C4-2B (cell line): ENCODE measurements at regions not wholly inside any gene's neighbourhood (a gene's known extent, or its start where the extent isn't known, plus 50 kb on each side); places are given as distances from the start of the nearest gene placed in this dataset.

Experiments
- H3K27ac ChIP-seq: fragments of 450-650 bp; 2 replicates; pipeline ENCODE4 v1.5.1; 2017
- CTCF ChIP-seq: fragments of 450-650 bp; conservative IDR thresholded peaks from 2 replicates; pipeline ENCODE4 v1.5.1; 2017; ENCODE audit warnings: mild to moderate bottlenecking
- ZFX ChIP-seq: fragments of 450-650 bp; IDR thresholded peaks from 2 replicates; pipeline ENCODE4 v1.6.1; 2017

GRCh38 chr6:105896821-105897095, 189.4 kb upstream of the PRDM1 start:
- TF ChIP-seq ZFX (no peak), CTCF (no peak)
- no peak overlapping the region for H3K27ac ChIP-seq

GRCh38 chr6:105896052-105896820, 189.9 kb upstream of the PRDM1 start:
- no peak for TF ChIP-seq CTCF
- no peak for TF ChIP-seq ZFX
- H3K27ac ChIP-seq: no peak overlapping the region

- H3K27ac ChIP-seq: no peak overlapping the region
- TF ChIP-seq ZFX (no peak), CTCF (no peak)
Measured at GRCh38 chr6:105894556-105894955, 191.6 kb upstream of the PRDM1 start.

- no peak overlapping the region for H3K27ac ChIP-seq
- TF ChIP-seq ZFX: no peak
- no peak for TF ChIP-seq CTCF
Measured at GRCh38 chr6:105893741-105894140, 192.4 kb upstream of the PRDM1 start.

- no peak overlapping the region for H3K27ac ChIP-seq
- no peak for TF ChIP-seq CTCF
- TF ChIP-seq ZFX: no peak
Measured at GRCh38 chr6:105892577-105893262, 193.4 kb upstream of the PRDM1 start.

GRCh38 chr6:105890521-105891244, 195.5 kb upstream of the PRDM1 start:
- TF ChIP-seq ZFX (no peak), CTCF (no peak)

GRCh38 chr6:105889902-105890301, 196.2 kb upstream of the PRDM1 start:
- no peak overlapping the region for H3K27ac ChIP-seq
- TF ChIP-seq CTCF (no peak), ZFX (no peak)

More at GRCh38 chr6:105890521-105891244, 195.5 kb upstream of the PRDM1 start:
- no peak overlapping the region for H3K27ac ChIP-seq
